K562 (cell line): ENCODE measurements at regions not wholly inside any gene's neighbourhood (a gene's known extent, or its start where the extent isn't known, plus 50 kb on each side); places are given as distances from the start of the nearest gene placed in this dataset.

Experiments
- CSDE1 ChIP-seq, 2 experiments: fragments of 450-650 bp; IDR thresholded peaks; 2 replicates each; pipeline ENCODE4 v1.6.1; 2016; ENCODE audit warnings: mild to moderate bottlenecking in 1 of 2
- CXXC5 ChIP-seq: fragments of 250-450 bp; sonication (Bioruptor Pico); IDR thresholded peaks from 2 replicates; pipeline ENCODE4 v1.8.0; 2022; ENCODE audit warnings: inconsistent platforms, mild to moderate bottlenecking, moderate library complexity
- GATA2 ChIP-seq: sonication (generic); formaldehyde crosslinking; IDR thresholded peaks from 2 replicates; pipeline ENCODE4 v1.4.0; 2020; ENCODE audit warnings: mild to moderate bottlenecking, missing genetic modification reagents
- HMG20B ChIP-seq: fragments of 250-450 bp; sonication (Bioruptor Pico); IDR thresholded peaks from 2 replicates; pipeline ENCODE4 v1.5.0; 2021; ENCODE audit warnings: mild to moderate bottlenecking
- HNRNPL ChIP-seq: fragments of 200-400 bp; formaldehyde crosslinking; IDR thresholded peaks from 2 replicates; pipeline ENCODE4 v1.6.1; 2017; ENCODE audit warnings: low read depth, mild to moderate bottlenecking, low read length
- ILK ChIP-seq: fragments of 450-650 bp; IDR thresholded peaks from 2 replicates; pipeline ENCODE4 v1.6.1; 2016; ENCODE audit warnings: missing genetic modification characterization, low read depth, mild to moderate bottlenecking, missing compliant biosample characterization, moderate library complexity, borderline replicate concordance
- MAFK ChIP-seq: IDR thresholded peaks from 2 replicates; pipeline ENCODE4 v1.6.1; 2011; ENCODE audit warnings: low read length, improper control_type of control experiment
- MXI1 ChIP-seq: IDR thresholded peaks from 2 replicates; pipeline ENCODE4 v1.6.1; 2011; ENCODE audit warnings: low read depth, mild to moderate bottlenecking, improper control_type of control experiment, low read length
- MYBL2 ChIP-seq, 2 experiments: fragments of 450-650 bp in 1 of 2; sonication (generic) in 1 of 2; formaldehyde crosslinking in 1 of 2; IDR thresholded peaks; 2 replicates each; pipeline versions ENCODE4 v1.6.1 to v1.8.1; 2017 to 2022; ENCODE audit warnings: borderline replicate concordance in 1 of 2, inconsistent platforms in 1 of 2, low read depth in 1 of 2, mild to moderate bottlenecking in 1 of 2, missing genetic modification reagents in 1 of 2, moderate library complexity in 1 of 2
- RFX5 ChIP-seq: IDR thresholded peaks from 2 replicates; pipeline ENCODE4 v1.6.1; 2011; ENCODE audit warnings: low read depth, mild to moderate bottlenecking, improper control_type of control experiment, low read length
- SAFB ChIP-seq: fragments of 200-400 bp; formaldehyde crosslinking; IDR thresholded peaks from 2 replicates; pipeline ENCODE4 v1.6.1; 2017; ENCODE audit warnings: low read depth, low read length, borderline replicate concordance
- SP1 ChIP-seq: sonication (generic); formaldehyde crosslinking; IDR thresholded peaks from 2 replicates; pipeline ENCODE4 v1.8.1; 2022; ENCODE audit warnings: mild to moderate bottlenecking, missing genetic modification reagents
- XRCC5 ChIP-seq: fragments of 200-400 bp; formaldehyde crosslinking; IDR thresholded peaks from 2 replicates; pipeline ENCODE4 v1.6.1; 2017; ENCODE audit warnings: low read depth, mild to moderate bottlenecking, low read length
- ZNF140 ChIP-seq: fragments of 250-450 bp; sonication (Bioruptor Pico); IDR thresholded peaks from 2 replicates; pipeline ENCODE4 v1.8.0; 2021; ENCODE audit warnings: moderate library complexity, mild to moderate bottlenecking, inconsistent platforms
- ZNF57 ChIP-seq: fragments of 450-650 bp; formaldehyde crosslinking; IDR thresholded peaks from 2 replicates; pipeline ENCODE4 v1.4.0; 2020; ENCODE audit warnings: mild to moderate bottlenecking, moderate library complexity
- ZNF699 ChIP-seq: fragments of 250-450 bp; sonication (Bioruptor Pico); IDR thresholded peaks from 2 replicates; pipeline ENCODE4 v1.8.0; 2021; ENCODE audit warnings: mild to moderate bottlenecking, moderate library complexity; ENCODE audit not compliant: insufficient replicate concordance
- TF ChIP-seq, protein P1 (sequence below): sonication (generic); formaldehyde crosslinking; IDR thresholded peaks from 2 replicates; pipeline ENCODE4 v1.8.0; 2023; ENCODE audit warnings: missing genetic modification reagents, mild to moderate bottlenecking, borderline replicate concordance
- TF ChIP-seq, protein P2 (sequence below): IDR thresholded peaks from 2 replicates; pipeline ENCODE4 v1.6.1; 2011; ENCODE audit not compliant: insufficient read length; ENCODE audit errors: extremely low read depth
- TF ChIP-seq, protein P3 (sequence below): fragments of 250-450 bp; sonication (Bioruptor Pico); IDR thresholded peaks from 2 replicates; pipeline ENCODE4 v1.5.0; 2022; ENCODE audit warnings: mild to moderate bottlenecking

DNA sequence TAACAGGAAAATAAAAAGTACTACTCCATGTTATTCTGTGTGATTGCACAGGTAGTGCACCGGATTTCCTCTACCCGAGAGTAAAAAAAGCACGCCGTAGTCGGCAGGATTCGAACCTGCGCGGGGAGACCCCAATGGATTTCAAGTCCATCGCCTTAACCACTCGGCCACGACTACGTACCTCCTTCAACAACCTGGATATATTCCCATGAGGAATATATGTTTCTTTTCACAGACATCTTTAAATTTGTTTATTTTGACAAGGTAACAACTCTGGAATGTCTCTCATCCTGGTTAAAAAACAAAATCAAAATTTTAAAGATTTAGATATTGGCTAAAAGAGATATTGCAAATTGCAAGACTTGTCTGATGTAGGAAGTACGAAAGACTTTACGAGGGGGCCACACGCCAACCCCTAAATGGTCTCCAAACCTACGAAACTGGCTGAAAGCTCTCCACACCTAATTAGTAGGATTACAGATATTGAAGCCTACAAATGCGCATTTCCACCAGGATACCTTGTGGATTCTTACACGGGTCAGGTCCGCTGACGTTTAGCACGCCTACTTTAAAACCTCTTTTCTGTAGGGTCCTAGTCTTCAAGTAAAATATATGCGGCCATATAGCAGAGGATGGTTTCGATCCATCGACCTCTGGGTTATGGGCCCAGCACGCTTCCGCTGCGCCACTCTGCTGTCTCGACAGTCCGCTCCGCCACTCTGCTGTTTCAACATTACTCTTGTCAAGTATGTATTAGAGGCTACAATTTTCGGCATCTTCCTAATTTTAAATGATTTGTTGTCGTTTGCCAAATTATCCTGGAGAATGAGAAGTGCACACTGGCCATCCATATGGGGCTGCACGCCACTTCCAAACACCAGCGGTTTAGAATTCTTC, 52.2 kb upstream of the BTN3A2 start (continued):
- TF ChIP-seq, protein P1, sequence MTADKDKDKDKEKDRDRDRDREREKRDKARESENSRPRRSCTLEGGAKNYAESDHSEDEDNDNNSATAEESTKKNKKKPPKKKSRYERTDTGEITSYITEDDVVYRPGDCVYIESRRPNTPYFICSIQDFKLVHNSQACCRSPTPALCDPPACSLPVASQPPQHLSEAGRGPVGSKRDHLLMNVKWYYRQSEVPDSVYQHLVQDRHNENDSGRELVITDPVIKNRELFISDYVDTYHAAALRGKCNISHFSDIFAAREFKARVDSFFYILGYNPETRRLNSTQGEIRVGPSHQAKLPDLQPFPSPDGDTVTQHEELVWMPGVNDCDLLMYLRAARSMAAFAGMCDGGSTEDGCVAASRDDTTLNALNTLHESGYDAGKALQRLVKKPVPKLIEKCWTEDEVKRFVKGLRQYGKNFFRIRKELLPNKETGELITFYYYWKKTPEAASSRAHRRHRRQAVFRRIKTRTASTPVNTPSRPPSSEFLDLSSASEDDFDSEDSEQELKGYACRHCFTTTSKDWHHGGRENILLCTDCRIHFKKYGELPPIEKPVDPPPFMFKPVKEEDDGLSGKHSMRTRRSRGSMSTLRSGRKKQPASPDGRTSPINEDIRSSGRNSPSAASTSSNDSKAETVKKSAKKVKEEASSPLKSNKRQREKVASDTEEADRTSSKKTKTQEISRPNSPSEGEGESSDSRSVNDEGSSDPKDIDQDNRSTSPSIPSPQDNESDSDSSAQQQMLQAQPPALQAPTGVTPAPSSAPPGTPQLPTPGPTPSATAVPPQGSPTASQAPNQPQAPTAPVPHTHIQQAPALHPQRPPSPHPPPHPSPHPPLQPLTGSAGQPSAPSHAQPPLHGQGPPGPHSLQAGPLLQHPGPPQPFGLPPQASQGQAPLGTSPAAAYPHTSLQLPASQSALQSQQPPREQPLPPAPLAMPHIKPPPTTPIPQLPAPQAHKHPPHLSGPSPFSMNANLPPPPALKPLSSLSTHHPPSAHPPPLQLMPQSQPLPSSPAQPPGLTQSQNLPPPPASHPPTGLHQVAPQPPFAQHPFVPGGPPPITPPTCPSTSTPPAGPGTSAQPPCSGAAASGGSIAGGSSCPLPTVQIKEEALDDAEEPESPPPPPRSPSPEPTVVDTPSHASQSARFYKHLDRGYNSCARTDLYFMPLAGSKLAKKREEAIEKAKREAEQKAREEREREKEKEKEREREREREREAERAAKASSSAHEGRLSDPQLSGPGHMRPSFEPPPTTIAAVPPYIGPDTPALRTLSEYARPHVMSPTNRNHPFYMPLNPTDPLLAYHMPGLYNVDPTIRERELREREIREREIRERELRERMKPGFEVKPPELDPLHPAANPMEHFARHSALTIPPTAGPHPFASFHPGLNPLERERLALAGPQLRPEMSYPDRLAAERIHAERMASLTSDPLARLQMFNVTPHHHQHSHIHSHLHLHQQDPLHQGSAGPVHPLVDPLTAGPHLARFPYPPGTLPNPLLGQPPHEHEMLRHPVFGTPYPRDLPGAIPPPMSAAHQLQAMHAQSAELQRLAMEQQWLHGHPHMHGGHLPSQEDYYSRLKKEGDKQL (CRISPR knock-in tag), result peak; percentile 79; the same call in 1 of the 2 replicates
- TF ChIP-seq, protein P2, sequence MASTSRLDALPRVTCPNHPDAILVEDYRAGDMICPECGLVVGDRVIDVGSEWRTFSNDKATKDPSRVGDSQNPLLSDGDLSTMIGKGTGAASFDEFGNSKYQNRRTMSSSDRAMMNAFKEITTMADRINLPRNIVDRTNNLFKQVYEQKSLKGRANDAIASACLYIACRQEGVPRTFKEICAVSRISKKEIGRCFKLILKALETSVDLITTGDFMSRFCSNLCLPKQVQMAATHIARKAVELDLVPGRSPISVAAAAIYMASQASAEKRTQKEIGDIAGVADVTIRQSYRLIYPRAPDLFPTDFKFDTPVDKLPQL, result no peak
- TF ChIP-seq MXI1 (peak; percentile 17; the same call in 1 of the 2 replicates), ZNF699 (CRISPR knock-in tag) (no peak), XRCC5 (peak; percentile 71; the same call in 1 of the 2 replicates), ILK (tag) (no peak), MYBL2 (IDR thresholded peaks at IDR 0.05; ENCODE audit: low read depth) (no peak), MYBL2 (CRISPR knock-in tag; IDR thresholded peaks at IDR 0.05; ENCODE audit: borderline replicate concordance) (no peak), RFX5 (peak; percentile 66; the same call in 1 of the 2 replicates), SAFB (no peak), HMG20B (CRISPR knock-in tag) (no peak), SP1 (CRISPR knock-in tag) (peak; percentile 77; the same call in 1 of the 2 replicates), HNRNPL (no peak), CSDE1 (IDR thresholded peaks at IDR 0.05) (peak in 1 of 2 experiments; percentile 75; a peak in 2 of 4 replicates), ZNF140 (CRISPR knock-in tag) (no peak), ZNF57 (no peak), CXXC5 (peak; percentile 84), MAFK (peak; percentile 45; the same call in 1 of the 2 replicates), GATA2 (no peak)
- TF ChIP-seq, protein P3, sequence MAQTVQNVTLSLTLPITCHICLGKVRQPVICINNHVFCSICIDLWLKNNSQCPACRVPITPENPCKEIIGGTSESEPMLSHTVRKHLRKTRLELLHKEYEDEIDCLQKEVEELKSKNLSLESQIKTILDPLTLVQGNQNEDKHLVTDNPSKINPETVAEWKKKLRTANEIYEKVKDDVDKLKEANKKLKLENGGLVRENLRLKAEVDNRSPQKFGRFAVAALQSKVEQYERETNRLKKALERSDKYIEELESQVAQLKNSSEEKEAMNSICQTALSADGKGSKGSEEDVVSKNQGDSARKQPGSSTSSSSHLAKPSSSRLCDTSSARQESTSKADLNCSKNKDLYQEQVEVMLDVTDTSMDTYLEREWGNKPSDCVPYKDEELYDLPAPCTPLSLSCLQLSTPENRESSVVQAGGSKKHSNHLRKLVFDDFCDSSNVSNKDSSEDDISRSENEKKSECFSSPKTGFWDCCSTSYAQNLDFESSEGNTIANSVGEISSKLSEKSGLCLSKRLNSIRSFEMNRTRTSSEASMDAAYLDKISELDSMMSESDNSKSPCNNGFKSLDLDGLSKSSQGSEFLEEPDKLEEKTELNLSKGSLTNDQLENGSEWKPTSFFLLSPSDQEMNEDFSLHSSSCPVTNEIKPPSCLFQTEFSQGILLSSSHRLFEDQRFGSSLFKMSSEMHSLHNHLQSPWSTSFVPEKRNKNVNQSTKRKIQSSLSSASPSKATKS (CRISPR knock-in tag), result 0 out of 2 replicates have a peak, but pooled peaks have one; percentile 28
